HG03159 (cell line): ENCODE measurements at regions not wholly inside any gene's neighbourhood (a gene's known extent, or its start where the extent isn't known, plus 50 kb on each side); places are given as distances from the start of the nearest gene placed in this dataset.

Experiments
- ATAC-seq: cut with Tn5 transposase; IDR thresholded peaks from one replicate; pipeline ENCODE4 v1.9.1; 2021; ENCODE audit warnings: mild to moderate bottlenecking, moderate library complexity; ENCODE audit not compliant: unreplicated experiment

- no peak for ATAC-seq
Measured at GRCh38 chr1:55506740-55507577, 291.8 kb upstream of the USP24 start.

- ATAC-seq: no peak
Measured at GRCh38 chr1:55505326-55505725, 290.2 kb upstream of the USP24 start.

DNA sequence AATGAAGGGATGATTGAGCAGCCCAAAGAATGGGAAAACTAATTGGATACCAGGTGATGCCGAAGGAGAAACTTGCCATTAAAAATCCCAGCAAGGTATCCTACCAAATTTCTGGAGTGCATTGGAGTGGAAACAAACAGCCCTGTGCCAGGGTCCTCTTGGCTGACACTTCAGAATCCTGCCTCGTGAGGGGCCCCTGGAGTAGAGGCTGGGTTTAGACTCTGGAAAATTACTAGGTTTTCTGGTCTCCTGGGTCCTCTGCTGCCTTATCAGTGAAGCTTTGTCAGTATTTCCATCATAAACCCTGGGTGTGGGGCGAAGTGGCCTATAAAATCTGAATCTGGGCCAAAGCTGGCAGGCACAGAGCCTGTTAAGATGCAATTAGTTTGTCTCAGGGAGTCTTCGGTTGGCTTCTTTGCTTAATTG lies 289.2 kb upstream of the USP24 start:
- ATAC-seq: no peak

DNA sequence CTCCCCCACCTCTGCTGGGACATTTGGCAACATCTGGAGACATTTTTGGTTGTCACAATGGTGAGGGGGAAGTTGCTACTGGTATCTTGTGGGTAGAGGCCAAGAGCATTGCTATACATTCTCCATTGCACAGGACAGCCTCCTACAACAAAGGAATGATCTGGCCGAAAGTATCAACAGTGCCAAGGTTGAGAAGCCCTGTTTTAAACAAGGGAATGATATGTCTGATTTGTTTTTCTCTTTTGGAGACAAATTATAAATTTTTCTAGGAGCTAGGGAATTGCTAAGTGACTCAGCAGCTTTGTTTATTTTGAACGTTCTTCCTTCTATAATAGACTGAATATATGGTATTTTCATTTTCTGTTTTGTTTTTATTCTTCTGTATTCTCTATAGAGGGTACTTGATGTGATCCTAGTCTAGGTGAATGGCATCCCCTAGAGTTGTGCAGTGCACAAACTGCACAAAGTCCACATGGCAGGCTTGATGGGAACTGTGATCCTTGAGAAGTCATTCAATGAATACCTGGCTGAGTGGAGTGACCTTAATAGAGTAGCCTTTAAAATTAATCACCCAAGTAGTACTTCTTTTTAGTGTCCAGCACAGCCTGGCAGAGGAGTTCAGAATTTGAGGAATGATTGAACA lies 288.6 kb upstream of the USP24 start:
- no peak for ATAC-seq

DNA sequence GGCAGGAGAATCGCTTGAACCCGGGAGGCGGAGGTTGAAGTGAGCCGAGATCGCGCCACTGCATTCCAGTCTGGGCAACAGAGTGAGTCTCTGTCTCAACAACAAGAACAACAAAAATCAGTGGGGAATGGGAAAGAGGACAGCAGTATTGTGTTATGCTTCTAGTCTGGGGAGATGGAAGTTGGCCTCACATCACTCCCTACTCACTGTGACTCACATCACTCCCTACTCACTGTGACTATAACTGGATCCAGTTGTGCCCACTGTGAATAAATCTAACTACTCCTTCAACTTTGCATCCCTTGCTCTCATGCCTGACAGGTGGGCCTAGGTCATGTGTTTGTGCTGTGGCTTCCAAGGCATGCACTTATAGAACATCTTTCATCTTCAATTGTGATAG lies 285.4 kb upstream of the USP24 start:
- ATAC-seq: no peak

DNA sequence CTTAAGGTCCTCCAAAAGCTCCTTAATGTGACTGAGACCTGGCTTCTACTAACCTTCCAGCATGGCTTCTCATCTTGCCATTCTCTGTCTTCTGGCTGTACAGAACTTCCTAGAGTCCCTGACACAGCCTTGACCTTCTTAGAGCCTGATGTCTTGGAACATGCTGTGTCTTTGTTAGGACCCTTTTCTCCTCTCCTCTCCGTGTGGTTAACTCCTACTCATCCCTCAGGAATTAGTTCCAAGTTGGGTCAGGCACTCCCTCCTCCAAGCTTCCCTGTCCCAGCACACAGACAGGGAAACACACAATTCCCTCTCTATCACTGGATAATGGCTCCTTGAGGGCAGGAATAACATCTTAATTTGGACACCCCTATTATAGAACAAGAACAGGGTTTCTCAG lies 275.4 kb upstream of the USP24 start:
- no peak for ATAC-seq

- ATAC-seq: no peak
Measured at GRCh38 chr1:55484173-55484572, 269.0 kb upstream of the USP24 start.

DNA sequence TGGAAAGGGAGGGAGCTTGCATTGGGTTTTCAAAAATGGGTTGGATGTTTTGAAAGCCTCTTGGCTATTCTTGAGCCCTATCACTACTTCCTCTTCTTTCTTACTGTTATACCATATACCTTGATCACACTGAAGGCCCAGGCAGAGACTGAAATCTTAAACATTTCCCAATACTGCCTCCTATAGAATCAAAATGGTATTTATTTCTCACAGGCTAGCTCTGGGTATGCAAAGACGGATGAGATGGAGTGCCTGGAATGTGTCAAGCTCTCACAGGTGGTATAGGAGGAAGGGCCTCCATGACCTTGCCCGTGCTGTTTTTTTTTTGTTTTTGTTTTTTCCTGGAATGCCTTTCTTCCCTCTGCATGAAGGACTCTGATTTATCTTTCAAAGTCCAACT lies 268.4 kb upstream of the USP24 start:
- ATAC-seq: no peak

DNA sequence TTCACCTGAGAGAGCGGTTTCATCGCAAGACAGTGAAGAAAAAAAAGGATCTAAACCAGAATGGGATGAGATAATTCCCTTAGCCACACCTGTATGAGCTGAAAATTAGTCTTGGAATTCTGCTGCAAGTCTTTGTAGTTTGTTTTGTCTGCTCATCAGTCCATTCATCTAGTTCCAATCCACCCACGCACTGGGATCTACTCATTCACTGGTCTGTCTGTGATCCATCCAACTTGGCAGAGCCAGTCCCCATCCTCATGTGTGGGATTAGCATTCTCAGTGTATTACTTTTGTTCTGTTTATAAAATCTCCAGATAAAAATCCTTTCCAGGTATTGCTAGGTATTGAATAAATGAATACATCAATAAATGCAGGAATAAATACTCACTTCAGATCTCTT lies 266.5 kb upstream of the USP24 start:
- ATAC-seq: no peak

- no peak for ATAC-seq
Measured at GRCh38 chr1:55480029-55480795, 265.0 kb upstream of the USP24 start.

GRCh38 chr1:55478742-55479141 lies 263.6 kb upstream of the USP24 start:
- no peak for ATAC-seq

DNA sequence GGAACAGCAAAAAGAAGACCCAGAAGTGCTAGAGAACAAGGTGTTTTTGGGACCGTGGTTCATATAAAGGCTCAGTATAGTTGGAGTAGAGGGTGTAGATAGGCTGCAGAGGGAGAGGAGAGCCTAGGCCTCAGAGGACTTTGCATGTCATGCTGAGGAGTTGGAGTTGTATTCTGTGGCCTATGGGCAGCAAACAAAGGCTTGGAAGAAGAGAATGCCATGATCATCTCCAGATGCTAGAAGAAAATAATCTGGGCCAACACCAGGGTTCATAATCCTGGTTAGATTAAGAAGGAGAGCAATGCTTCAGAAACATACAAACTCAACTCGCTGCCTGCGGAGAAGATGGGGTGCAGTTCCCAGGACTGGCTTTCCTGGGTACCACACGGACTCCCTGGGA lies 262.8 kb upstream of the USP24 start:
- no peak for ATAC-seq

DNA sequence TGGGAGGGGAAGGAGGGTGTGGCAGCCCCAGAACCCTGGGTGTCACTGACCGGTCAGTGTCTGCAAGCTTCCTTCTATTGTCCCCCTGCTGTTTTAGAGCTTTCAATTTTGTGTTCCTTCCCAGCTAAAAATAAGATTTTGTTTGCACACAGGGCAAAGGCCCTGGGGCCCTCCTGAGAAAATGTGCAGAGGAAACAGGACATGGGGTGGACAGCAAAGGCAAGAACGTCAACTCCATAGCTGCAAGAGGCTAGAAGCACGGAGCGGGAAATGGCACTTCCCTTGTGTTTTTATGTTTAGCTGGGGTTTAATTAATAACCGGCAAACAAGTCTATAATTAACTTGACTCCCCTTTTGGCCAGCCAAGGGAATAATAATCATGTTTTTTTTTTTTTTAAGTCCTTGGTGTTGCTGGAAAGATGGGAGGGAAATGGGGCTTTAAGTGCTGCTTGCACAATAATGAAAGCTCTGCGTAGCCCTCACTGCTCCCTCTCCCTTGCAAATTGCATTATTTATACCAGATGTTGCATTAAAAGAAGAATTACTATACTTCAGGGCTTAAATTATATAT lies 261.4 kb upstream of the USP24 start:
- ATAC-seq: no peak

DNA sequence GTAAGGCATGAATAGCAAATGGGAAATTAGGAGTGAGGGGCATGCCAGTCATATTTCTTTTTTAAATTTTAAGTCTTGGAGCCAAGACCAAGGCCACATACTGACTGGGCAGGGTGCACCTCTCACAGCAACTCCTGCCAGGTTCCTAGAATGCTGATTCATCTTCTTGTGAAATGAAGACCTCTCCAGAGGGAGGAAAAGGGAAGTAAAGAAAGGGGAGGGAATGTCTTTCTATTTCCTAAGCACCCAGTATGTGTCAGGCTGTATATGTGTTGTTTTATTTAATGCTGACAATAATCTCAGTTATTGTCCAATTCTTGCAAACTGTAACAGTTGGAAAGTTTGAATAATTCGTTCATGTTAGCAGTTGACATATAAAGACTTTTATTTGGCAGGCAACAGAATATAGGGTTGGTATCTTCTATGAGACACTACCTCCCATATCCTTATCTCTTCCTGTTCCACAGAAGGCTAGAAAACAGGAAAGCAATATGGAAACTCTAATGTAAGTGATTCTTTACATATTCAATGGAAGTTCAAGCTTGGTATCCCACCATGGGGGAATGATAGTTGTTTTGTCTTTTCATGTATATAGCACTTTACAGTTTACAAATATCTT lies 259.1 kb upstream of the USP24 start:
- no peak for ATAC-seq

DNA sequence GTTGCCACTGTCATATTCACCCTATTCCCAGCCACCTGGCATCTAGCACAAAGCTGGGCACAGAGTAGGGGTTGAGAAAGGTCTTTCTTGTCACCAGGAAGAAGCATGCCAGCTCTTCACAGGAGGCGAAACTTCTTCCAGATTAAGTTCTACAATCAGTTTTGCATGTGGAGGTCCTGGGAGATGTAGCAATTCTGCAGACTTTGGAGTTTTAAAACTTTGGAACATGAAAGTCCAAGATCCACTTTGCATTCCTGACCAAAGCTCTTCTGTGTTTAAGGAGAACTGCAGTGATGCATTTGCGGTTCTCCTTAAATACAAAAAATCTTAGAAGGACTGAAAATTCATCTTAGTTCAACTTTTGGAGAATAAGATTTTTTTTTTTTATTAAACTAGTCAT lies 258.5 kb upstream of the USP24 start:
- no peak for ATAC-seq

GRCh38 chr1:55472784-55473183 lies 257.6 kb upstream of the USP24 start:
- no peak for ATAC-seq

- no peak for ATAC-seq
Measured at GRCh38 chr1:55472115-55472514, 257.0 kb upstream of the USP24 start.

GRCh38 chr1:55468142-55468795 lies 253.1 kb upstream of the USP24 start:
- no peak for ATAC-seq

DNA sequence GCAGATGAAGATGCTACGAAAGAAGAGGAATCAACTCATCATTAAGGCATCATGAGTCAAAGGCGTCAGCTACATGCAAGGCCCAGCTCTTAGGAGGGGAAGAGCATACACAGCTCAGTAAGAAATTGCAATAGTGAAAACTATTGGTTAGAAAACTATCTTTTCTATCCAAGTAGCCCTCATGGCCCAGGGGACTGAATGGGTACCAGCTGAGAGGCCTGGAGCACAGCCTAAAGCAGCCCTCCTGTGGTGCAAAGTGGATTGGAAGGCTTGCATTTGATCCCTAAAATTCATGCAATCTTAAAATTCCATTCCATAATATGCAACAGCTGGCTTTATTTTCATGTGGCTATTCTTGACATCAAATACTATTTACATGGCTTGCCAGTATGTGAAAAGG lies 251.8 kb upstream of the USP24 start:
- ATAC-seq: no peak

DNA sequence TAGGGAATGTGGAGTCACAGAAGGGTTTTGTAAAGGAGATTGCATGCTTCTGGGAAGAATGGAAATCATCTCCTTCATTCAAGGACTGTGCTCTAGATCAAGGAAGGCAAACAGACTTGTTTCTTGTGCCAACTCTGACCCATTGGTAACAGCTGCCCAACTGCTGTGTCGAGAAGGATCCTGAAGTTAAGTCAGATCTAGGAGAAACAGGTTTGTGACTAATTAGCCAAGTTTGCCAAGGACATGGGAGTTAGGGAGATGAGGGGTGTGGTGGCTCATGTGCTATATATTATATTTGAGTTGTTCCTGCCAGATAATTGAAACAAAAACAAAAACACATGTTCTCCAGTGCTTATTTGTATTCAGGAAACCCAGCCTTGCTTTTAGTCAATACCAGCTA lies 251.2 kb upstream of the USP24 start:
- ATAC-seq: no peak

GRCh38 chr1:55464550-55464949 lies 249.4 kb upstream of the USP24 start:
- no peak for ATAC-seq
